HepG2 (cell line): ENCODE measurements at regions not wholly inside any gene's neighbourhood (a gene's known extent, or its start where the extent isn't known, plus 50 kb on each side); places are given as distances from the start of the nearest gene placed in this dataset.

Experiments
- ZC3H4 ChIP-seq: sonication (generic); formaldehyde crosslinking; IDR thresholded peaks from 2 replicates; pipeline ENCODE4 v1.4.0; 2020; ENCODE audit warnings: missing genetic modification reagents, borderline replicate concordance
- ZNF598 ChIP-seq: sonication (generic); formaldehyde crosslinking; IDR thresholded peaks from 2 replicates; pipeline ENCODE4 v1.5.1; 2020; ENCODE audit warnings: mild to moderate bottlenecking, missing genetic modification reagents, borderline replicate concordance

DNA sequence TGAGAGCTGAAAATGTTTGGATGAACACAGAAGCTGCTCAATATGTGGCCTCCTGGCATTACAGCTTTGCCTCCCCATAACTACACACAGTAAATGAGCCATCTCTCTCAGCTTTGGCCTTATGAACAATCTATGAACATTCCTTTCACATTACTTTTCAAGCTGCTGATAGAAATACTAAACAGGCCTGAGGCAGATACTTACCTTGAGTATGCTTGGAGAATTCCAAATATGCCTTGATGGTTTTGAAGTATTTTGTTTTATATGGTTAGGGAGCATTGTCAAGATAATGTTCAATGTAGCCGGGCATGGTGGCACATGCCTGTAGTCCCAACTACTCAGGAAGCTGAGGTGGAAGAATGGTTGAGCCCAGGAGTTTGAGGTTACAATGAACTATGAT is 104.5 kb downstream of the CD24 start:
- TF ChIP-seq ZNF598 (no peak), ZC3H4 (CRISPR knock-in tag) (no peak)
